ENCODE measurements at regions not wholly inside any gene's neighbourhood (a gene's known extent, or its start where the extent isn't known, plus 50 kb on each side); places are given as distances from the start of the nearest gene placed in this dataset.

DNA sequence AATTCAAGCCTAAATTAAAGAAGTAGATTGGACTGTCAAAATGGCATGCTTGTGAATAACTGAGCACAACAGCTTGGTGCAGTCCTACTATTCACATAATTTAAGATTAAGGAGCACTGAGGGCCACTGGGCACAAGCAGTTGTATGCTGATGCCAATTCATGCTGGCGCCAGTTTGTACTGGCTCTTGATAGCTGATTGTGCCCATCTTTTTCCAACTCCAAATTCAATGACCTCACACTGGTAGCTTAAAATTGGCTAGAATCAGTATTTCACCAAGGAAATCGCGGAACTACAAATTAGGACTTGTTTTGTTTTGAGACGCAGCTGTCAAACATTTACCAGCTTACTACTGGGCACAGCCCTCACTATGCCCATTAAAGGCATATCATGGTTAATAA lies 969.2 kb downstream of the JRKL start:
- BruUV-seq (replicated peaks), result no TSS peak
- Histone ChIP-seq H3K9ac (ENCODE audit: low read depth, low read length) (no peak overlapping the region), H3K36me3 (ENCODE audit: control insufficient read depth, insufficient read depth, low read length) (no peaks in the 10 kb centered on the region), H3K23ac (ENCODE audit: low read depth, low read length) (no peak overlapping the region), H3K4me2 (ENCODE audit: low read depth, low read length) (no peak overlapping the region), H3K18ac (ENCODE audit: low read depth, low read length) (no peak overlapping the region), H3K9me1 (ENCODE audit: insufficient read depth, low read length) (no peaks in the 10 kb centered on the region), H3K4ac (ENCODE audit: low read depth, low read length) (no peak overlapping the region), H3K27ac (ENCODE audit: insufficient read depth, low read length) (no peak overlapping the region), H2BK120ac (ENCODE audit: low read depth, low read length) (no peak overlapping the region), H4K8ac (ENCODE audit: low read depth in 2 of 2, low read length in 2 of 2) (no peak overlapping the region), H2AK5ac (ENCODE audit: low read depth, low read length) (no peak overlapping the region), H2BK5ac (ENCODE audit: low read depth, low read length, poor library complexity, severe bottlenecking) (no peak overlapping the region), H3K14ac (replicated peaks; ENCODE audit: low read depth, low read length) (no peak overlapping the region), H3K4me3 (ENCODE audit: insufficient read depth, low read depth, low read length) (no peak overlapping the region), H3K79me1 (ENCODE audit: low read depth in 1 of 2, low read length in 2 of 2) (no peaks in the 10 kb centered on the region), H4K5ac (ENCODE audit: low read depth, low read length) (no peak overlapping the region), H2AFZ (replicated peaks; ENCODE audit: low read length, poor library complexity) (no peak overlapping the region), H2BK20ac (ENCODE audit: low read depth, low read length) (no peak overlapping the region), H3K56ac (ENCODE audit: extremely low read depth, insufficient read depth, low read length) (no peak overlapping the region), H3K9me3 (ENCODE audit: control insufficient read depth, insufficient read depth, low read length) (peaks cover 3% of the 10 kb centered on the region; the same call in 1 of the 2 replicates), H3K27me3 (ENCODE audit: control insufficient read depth, insufficient read depth, low read length) (no peaks in the 10 kb centered on the region), H4K20me1 (ENCODE audit: insufficient read depth, low read length) (no peaks in the 10 kb centered on the region), H2AK9ac (replicated peaks; ENCODE audit: low read depth, low read length, poor library complexity) (no peak overlapping the region), H3K4me1 (ENCODE audit: control insufficient read depth, insufficient read depth, low read length) (no peaks in the 10 kb centered on the region), H2BK15ac (ENCODE audit: low read depth, low read length) (no peak overlapping the region), H4K91ac (ENCODE audit: insufficient read depth, low read depth, low read length) (no peak overlapping the region)
- TF ChIP-seq MXI1 (IDR thresholded peaks at IDR 0.05; ENCODE audit: borderline replicate concordance, low read depth, low read length) (no peak), MAFK (IDR thresholded peaks at IDR 0.05; ENCODE audit: low read depth, low read length) (no peak)
- intact Hi-C loops (cut with micrococcal nuclease) (no loop called here), in situ Hi-C loops (cut with MboI; ENCODE audit: low sequenced_read_pairs) (no loop called here), dilution Hi-C loops (cut with HindIII; ENCODE audit: low sequenced_read_pairs, unreplicated experiment) (no loop called here)
- ATAC-seq (ENCODE audit: low read depth), result no peak
- ChIA-PET POLR2A (ENCODE audit: unreplicated experiment) (no interaction called here), CTCF (no interaction called here)
- no peak for DNase-seq
- no CpG with 5 or more reads among the region's 4 CpGs for WGBS, 2 experiments (ENCODE audit: extremely low coverage in 2 of 2, insufficient read length in 1 of 2)

All from IMR-90 (cell line).